HepG2 (cell line): ENCODE measurements at regions not wholly inside any gene's neighbourhood (a gene's known extent, or its start where the extent isn't known, plus 50 kb on each side); places are given as distances from the start of the nearest gene placed in this dataset.

Experiments used
- ATAC-seq: fragments of 200-7000 bp; cut with Tn5 transposase; 3 replicates; pipeline ENCODE4 v1.9.1; 2020; ENCODE audit warnings: mild to moderate bottlenecking, moderate library complexity
- BruUV-seq: library from RNA; stranded (reverse); fragments of 400-500 nt; replicated peaks from 2 replicates; lab custom pipeline; 2021; lab: Mats Ljungman, UMichigan
- CTCF ChIA-PET: fragments of 300-600 bp; formaldehyde crosslinking; extraction: SDS; loops from one replicate; lab custom pipeline; 2021; ENCODE audit warnings: low total read pairs, inconsistent platforms, low intra/inter-chr PET ratio; lab: Yijun Ruan, JAX
- POLR2A ChIA-PET: fragments of 350-600 bp; sonication (Branson Sonifier 250); formaldehyde crosslinking; loops from one replicate; lab custom pipeline; 2020; ENCODE audit warnings: antibody characterized with exemption, inconsistent platforms; lab: Yijun Ruan, JAX
- DNase-seq: peaks from one replicate; pipeline ENCODE4 v3.0.0-alpha.2; 2015; ENCODE audit warnings: low spot score
- FAIRE-seq: peaks from 3 replicates; lab custom pipeline; 2011; peaks lifted over from hg19 to GRCh38; lab: Jason Lieb, UNC
- H2AFZ ChIP-seq: one replicate; pipeline ENCODE4 v1.6.1; 2011; ENCODE audit warnings: low read length, inconsistent platforms
- H3K27ac ChIP-seq: fragments of 300-600 bp; 3 replicates; pipeline ENCODE4 v1.8.0; 2011; ENCODE audit warnings: mixed run types, mild to moderate bottlenecking, mixed read lengths, low read length, inconsistent platforms; ENCODE audit not compliant: insufficient read depth; ENCODE audit errors: extremely low read length
- H3K27me3 ChIP-seq, 2 experiments: fragments of 200-600 bp in 1 of 2; 2 replicates in 1 of 2; 3 replicates in 1 of 2; pipeline versions ENCODE4 v1.6.0 to v1.8.0; 2011; ENCODE audit warnings: low read length in 2 of 2, mild to moderate bottlenecking in 2 of 2, moderate library complexity in 2 of 2, inconsistent platforms in 1 of 2; ENCODE audit not compliant: insufficient read depth in 2 of 2, control insufficient read depth in 1 of 2
- H3K36me3 ChIP-seq, 2 experiments: fragments of 200-600 bp in 1 of 2; replicated peaks in 1 of 2; 2 replicates in 1 of 2; 3 replicates in 1 of 2; pipeline versions ENCODE4 v1.5.1 to v1.8.0; 2011; ENCODE audit warnings: low read length in 2 of 2, inconsistent platforms in 1 of 2; ENCODE audit not compliant: insufficient read depth in 2 of 2, control insufficient read depth in 1 of 2
- H3K4me1 ChIP-seq: 2 replicates; pipeline ENCODE4 v1.5.1; 2012; ENCODE audit warnings: low read length, inconsistent platforms; ENCODE audit not compliant: insufficient read depth
- H3K4me2 ChIP-seq: 2 replicates; pipeline ENCODE4 v1.6.0; 2011; ENCODE audit warnings: low read depth, low read length, inconsistent platforms
- H3K4me3 ChIP-seq, 3 experiments: fragments of 200-600 bp in 1 of 3; sonication (generic), shearing (Covaris generic) in 1 of 3; replicated peaks in 1 of 3; 2 replicates each; pipeline ENCODE4 v1.5.1; 2011 to 2016; ENCODE audit warnings: low read length in 3 of 3, inconsistent platforms in 2 of 3, low read depth in 2 of 3, mild to moderate bottlenecking in 2 of 3, control low read depth in 1 of 3, mixed read lengths in 1 of 3; ENCODE audit not compliant: insufficient read depth in 1 of 3
- H3K79me2 ChIP-seq: one replicate; pipeline ENCODE4 v1.6.1; 2011; ENCODE audit warnings: low read length, inconsistent platforms; ENCODE audit not compliant: insufficient read depth
- H3K9ac ChIP-seq: 2 replicates; pipeline ENCODE4 v1.6.0; 2011; ENCODE audit warnings: mild to moderate bottlenecking, low read depth, low read length, inconsistent platforms; ENCODE audit not compliant: insufficient read depth
- H3K9me3 ChIP-seq: 2 replicates; pipeline ENCODE4 v1.5.1; 2012; ENCODE audit warnings: mild to moderate bottlenecking, low read length
- H4K20me1 ChIP-seq: 2 replicates; pipeline ENCODE4 v1.6.0; 2011; ENCODE audit warnings: inconsistent platforms, mild to moderate bottlenecking, low read length, moderate library complexity; ENCODE audit not compliant: insufficient read depth
- POGK ChIP-seq: sonication (generic); formaldehyde crosslinking; conservative IDR thresholded peaks from 2 replicates; pipeline ENCODE4 v1.8.0; 2022; ENCODE audit warnings: mild to moderate bottlenecking, moderate library complexity, missing genetic modification reagents
- RBFOX2 ChIP-seq: fragments of 200-400 bp; formaldehyde crosslinking; IDR thresholded peaks from 2 replicates; pipeline ENCODE4 v1.6.1; 2017; ENCODE audit warnings: low read depth, mild to moderate bottlenecking, low read length
- RCOR2 ChIP-seq: IDR thresholded peaks from 2 replicates; pipeline ENCODE4 v1.6.1; 2016; ENCODE audit warnings: missing biosample characterization, missing genetic modification reagents
- TEAD2 ChIP-seq: sonication (generic); formaldehyde crosslinking; IDR thresholded peaks from 2 replicates; pipeline ENCODE4 v1.9.0; 2021; ENCODE audit warnings: missing genetic modification reagents
- ZBTB20 ChIP-seq: sonication (generic); formaldehyde crosslinking; IDR thresholded peaks from 2 replicates; pipeline ENCODE4 v1.8.1; 2023; ENCODE audit warnings: missing genetic modification reagents, low read depth, mild to moderate bottlenecking, borderline replicate concordance
- ZNF3 ChIP-seq: IDR thresholded peaks from 2 replicates; pipeline ENCODE4 v1.7.0; 2017; ENCODE audit warnings: inconsistent platforms
- WGBS: methylation state at CpG from one replicate; pipeline ENCODE4 v1.1.6; 2017; ENCODE audit warnings: low lambda C conversion rate; 5-methylcytosine and 5-hydroxymethylcytosine counted together
- in situ Hi-C: cut with HindIII; loops from 2 replicates; pipeline ENCODE4 v1.10.0; 2017; ENCODE audit warnings: low pct_unique_long_range_greater_than_20kb; ENCODE audit not compliant: extremely low pct_ligation_motif_present
- intact Hi-C: fragments of 100-400 bp; cut with micrococcal nuclease; formaldehyde crosslinking; loops from one replicate; pipeline ENCODE4 v1.10.0; 2022; ENCODE audit not compliant: unreplicated experiment
- TF ChIP-seq, protein P1 (sequence below): sonication (generic); formaldehyde crosslinking; IDR thresholded peaks from 2 replicates; pipeline ENCODE4 v1.4.0; 2020; ENCODE audit warnings: mild to moderate bottlenecking, low read depth, missing genetic modification reagents
- TF ChIP-seq, protein P2 (sequence below): IDR thresholded peaks from 2 replicates; pipeline ENCODE4 v1.4.0; 2020; ENCODE audit warnings: mild to moderate bottlenecking, missing genetic modification reagents

DNA sequence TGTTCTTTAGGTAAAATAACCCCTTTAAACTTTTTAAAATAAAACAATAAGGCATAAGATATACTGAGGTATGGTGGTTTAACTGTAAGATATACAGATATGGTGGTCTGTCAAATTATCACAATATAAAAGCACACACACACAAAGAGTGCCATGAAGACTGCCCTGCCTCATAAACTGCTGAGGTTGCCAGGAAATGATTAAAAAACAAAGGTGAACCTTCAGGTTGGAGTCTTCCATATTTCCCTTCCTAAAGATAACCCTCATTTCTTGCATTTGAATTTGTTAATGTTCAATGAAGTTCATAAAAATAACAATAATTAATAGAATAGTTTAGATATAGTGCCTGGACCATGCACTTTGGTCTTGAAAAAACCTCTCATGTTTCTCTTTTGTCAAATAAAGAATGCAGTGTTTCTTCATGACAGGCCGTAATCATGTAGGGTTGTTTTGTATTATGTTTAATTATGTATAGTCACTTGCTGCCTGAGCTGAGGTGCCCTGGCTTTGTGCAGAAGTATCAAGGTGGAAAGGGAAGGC lies 123.6 kb upstream of the B3GALT2 start:
- peaks cover 20% of the 10 kb centered on the region for H3K4me1 ChIP-seq
- H3K36me3 ChIP-seq: no peaks in the 10 kb centered on the region
- no peaks in the 10 kb centered on the region for H3K79me2 ChIP-seq
- ATAC-seq: no peak
- no peak overlapping the region for H3K27ac ChIP-seq
- no peak for FAIRE-seq
- POLR2A ChIA-PET: no interaction called here
- H3K4me3 ChIP-seq: no peak overlapping the region
- no peak overlapping the region for H3K9ac ChIP-seq
- 0% methylated on average over 1 of the region's 1 CpG for WGBS
- TF ChIP-seq, protein P1, sequence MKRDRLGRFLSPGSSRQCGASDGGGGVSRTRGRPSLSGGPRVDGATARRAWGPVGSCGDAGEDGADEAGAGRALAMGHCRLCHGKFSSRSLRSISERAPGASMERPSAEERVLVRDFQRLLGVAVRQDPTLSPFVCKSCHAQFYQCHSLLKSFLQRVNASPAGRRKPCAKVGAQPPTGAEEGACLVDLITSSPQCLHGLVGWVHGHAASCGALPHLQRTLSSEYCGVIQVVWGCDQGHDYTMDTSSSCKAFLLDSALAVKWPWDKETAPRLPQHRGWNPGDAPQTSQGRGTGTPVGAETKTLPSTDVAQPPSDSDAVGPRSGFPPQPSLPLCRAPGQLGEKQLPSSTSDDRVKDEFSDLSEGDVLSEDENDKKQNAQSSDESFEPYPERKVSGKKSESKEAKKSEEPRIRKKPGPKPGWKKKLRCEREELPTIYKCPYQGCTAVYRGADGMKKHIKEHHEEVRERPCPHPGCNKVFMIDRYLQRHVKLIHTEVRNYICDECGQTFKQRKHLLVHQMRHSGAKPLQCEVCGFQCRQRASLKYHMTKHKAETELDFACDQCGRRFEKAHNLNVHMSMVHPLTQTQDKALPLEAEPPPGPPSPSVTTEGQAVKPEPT (CRISPR knock-in tag): no peak
- TF ChIP-seq RBFOX2 (no peak), TEAD2 (CRISPR knock-in tag) (no peak), ZNF3 (CRISPR knock-in tag) (no peak), POGK (CRISPR knock-in tag) (no peak), RCOR2 (CRISPR knock-in tag) (no peak), ZBTB20 (no peak)
- TF ChIP-seq, protein P2, sequence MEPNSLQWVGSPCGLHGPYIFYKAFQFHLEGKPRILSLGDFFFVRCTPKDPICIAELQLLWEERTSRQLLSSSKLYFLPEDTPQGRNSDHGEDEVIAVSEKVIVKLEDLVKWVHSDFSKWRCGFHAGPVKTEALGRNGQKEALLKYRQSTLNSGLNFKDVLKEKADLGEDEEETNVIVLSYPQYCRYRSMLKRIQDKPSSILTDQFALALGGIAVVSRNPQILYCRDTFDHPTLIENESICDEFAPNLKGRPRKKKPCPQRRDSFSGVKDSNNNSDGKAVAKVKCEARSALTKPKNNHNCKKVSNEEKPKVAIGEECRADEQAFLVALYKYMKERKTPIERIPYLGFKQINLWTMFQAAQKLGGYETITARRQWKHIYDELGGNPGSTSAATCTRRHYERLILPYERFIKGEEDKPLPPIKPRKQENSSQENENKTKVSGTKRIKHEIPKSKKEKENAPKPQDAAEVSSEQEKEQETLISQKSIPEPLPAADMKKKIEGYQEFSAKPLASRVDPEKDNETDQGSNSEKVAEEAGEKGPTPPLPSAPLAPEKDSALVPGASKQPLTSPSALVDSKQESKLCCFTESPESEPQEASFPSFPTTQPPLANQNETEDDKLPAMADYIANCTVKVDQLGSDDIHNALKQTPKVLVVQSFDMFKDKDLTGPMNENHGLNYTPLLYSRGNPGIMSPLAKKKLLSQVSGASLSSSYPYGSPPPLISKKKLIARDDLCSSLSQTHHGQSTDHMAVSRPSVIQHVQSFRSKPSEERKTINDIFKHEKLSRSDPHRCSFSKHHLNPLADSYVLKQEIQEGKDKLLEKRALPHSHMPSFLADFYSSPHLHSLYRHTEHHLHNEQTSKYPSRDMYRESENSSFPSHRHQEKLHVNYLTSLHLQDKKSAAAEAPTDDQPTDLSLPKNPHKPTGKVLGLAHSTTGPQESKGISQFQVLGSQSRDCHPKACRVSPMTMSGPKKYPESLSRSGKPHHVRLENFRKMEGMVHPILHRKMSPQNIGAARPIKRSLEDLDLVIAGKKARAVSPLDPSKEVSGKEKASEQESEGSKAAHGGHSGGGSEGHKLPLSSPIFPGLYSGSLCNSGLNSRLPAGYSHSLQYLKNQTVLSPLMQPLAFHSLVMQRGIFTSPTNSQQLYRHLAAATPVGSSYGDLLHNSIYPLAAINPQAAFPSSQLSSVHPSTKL (CRISPR knock-in tag): no peak
- no peak overlapping the region for H3K4me2 ChIP-seq
- CTCF ChIA-PET: no interaction called here
- H2AFZ ChIP-seq: no peak overlapping the region
- H4K20me1 ChIP-seq: no peaks in the 10 kb centered on the region
- DNase-seq: no peak
- H3K27me3 ChIP-seq: no peaks in the 10 kb centered on the region
- BruUV-seq: no TSS peak
- in situ Hi-C loops: no loop called here
- H3K9me3 ChIP-seq: no peaks in the 10 kb centered on the region
- intact Hi-C loops: no loop called here
